ENCODE measurements at regions not wholly inside any gene's neighbourhood (a gene's known extent, or its start where the extent isn't known, plus 50 kb on each side); places are given as distances from the start of the nearest gene placed in this dataset.

DNA sequence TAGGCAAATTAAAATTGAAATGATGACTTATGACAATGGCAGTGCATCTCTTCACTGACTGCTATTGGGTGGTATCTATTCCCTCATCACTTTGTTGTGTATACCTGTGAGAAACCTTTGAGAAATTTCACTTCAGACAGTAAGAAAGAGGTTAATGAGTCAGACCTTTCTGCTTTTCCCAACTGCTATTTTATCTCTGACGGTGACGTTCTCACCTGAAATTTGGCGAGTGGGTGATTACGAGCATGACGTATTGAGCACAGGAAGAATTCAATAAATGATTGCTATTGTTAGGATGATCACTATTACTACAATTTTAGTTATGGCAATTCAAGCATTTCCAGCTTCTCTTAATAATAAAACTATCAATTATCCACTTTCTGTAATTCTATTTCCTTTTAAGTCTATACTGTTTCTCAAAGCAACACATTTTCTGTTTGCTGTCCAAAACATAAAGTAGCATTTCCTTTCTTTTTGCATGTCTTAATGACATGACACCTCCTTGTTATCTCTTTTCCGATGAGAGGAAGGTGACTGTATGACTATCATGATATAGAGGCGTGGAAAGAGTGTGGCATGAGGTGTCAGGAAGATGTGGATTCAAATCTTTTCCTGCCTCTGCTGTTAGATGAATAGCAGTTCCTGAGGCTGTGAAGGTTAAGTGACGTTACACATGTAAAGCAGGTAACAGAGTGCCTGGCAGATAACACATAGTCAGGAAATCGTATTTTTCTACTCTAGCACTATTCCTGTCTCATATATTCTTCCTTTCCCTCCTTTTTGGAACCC, 504.9 kb upstream of the SEMA6D start:
- Histone ChIP-seq H3K4me3 (ENCODE audit: low read length) (no peak overlapping the region), H3K27me3 (ENCODE audit: control insufficient read depth, insufficient read depth, low read length, poor library complexity, severe bottlenecking) (no peaks in the 10 kb centered on the region), H3K36me3 (ENCODE audit: control insufficient read depth, insufficient read depth, low read length) (no peaks in the 10 kb centered on the region), H3K27ac (ENCODE audit: low read depth, low read length) (no peak overlapping the region), H3K9ac (ENCODE audit: extremely low read depth, low read length, poor library complexity, severe bottlenecking) (no peak overlapping the region), H3K9me3 (ENCODE audit: control insufficient read depth, low read length) (no peaks in the 10 kb centered on the region), H3K4me1 (ENCODE audit: control insufficient read depth, insufficient read depth, low read length) (peaks cover 2% of the 10 kb centered on the region)
- no peak overlapping the region for H3K27ac Mint-ChIP-seq
- no peak for DNase-seq
- H3K27me3 Mint-ChIP-seq (ENCODE audit: insufficient read depth), result no peaks in the 10 kb centered on the region
- TF ChIP-seq, protein P1, sequence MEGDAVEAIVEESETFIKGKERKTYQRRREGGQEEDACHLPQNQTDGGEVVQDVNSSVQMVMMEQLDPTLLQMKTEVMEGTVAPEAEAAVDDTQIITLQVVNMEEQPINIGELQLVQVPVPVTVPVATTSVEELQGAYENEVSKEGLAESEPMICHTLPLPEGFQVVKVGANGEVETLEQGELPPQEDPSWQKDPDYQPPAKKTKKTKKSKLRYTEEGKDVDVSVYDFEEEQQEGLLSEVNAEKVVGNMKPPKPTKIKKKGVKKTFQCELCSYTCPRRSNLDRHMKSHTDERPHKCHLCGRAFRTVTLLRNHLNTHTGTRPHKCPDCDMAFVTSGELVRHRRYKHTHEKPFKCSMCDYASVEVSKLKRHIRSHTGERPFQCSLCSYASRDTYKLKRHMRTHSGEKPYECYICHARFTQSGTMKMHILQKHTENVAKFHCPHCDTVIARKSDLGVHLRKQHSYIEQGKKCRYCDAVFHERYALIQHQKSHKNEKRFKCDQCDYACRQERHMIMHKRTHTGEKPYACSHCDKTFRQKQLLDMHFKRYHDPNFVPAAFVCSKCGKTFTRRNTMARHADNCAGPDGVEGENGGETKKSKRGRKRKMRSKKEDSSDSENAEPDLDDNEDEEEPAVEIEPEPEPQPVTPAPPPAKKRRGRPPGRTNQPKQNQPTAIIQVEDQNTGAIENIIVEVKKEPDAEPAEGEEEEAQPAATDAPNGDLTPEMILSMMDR (conservative IDR thresholded peaks at IDR 0.05), result no peak
- H3K9me3 Mint-ChIP-seq, result peaks cover 2% of the 10 kb centered on the region
- H3K4me1 Mint-ChIP-seq, result peaks cover 19% of the 10 kb centered on the region
- no peaks in the 10 kb centered on the region for H3K36me3 Mint-ChIP-seq (ENCODE audit: low read depth)
- 81 to 90% methylated on average over 5 to 9 of the region's 9 CpGs for WGBS, 2 experiments (ENCODE audit: insufficient coverage in 1 of 2, insufficient read length in 1 of 2)
- no peak overlapping the region for H3K4me3 Mint-ChIP-seq

DNA sequence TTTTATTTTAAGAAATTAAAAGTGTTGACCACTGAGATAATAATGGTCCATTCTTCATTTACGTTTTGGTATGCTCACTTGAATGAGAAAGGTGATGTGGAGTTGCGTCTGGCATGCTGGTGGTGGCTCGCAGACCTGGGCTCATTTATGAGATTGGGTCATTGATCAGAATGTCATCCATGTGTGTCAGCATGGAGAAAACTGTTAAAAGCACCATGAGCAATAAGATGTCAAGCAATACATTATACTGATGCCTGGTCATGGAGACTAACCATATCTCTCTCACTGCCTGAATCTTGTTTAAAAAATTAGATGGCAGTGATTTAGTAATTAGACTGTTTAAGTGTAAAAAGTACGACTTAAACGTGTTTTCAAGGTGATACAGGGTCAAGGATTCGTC, 503.4 kb upstream of the SEMA6D start:
- DNase-seq, result no peak
- 83 to 88% methylated on average over 1 to 6 of the region's 6 CpGs for WGBS, 2 experiments (ENCODE audit: insufficient coverage in 1 of 2, insufficient read length in 1 of 2)

DNA sequence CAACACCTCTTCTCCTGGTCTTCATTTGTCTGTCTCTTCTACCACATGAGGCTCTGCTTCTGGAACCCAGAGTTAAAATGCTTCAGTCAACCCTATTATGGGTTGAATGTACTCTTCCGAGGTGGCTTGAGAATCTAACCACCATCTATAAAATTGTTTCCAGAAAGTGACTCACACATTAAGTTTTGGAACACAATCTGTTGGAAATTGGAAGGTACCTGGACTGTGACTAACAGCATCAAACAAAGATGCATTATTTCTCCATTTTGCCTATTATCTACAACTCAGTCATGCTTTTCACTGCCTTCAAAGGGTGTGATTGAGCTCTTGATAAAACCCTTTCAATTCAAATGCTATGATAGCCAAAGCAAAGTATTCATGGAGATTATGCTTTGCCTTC, 499.0 kb upstream of the SEMA6D start:
- Histone ChIP-seq H3K36me3 (ENCODE audit: control insufficient read depth, insufficient read depth, low read length) (no peaks in the 10 kb centered on the region), H3K27ac (ENCODE audit: low read depth, low read length) (no peak overlapping the region), H3K9me3 (ENCODE audit: control insufficient read depth, low read length) (no peaks in the 10 kb centered on the region), H3K27me3 (ENCODE audit: control insufficient read depth, insufficient read depth, low read length, poor library complexity, severe bottlenecking) (no peaks in the 10 kb centered on the region), H3K4me3 (ENCODE audit: low read length) (no peak overlapping the region), H3K9ac (ENCODE audit: extremely low read depth, low read length, poor library complexity, severe bottlenecking) (no peak overlapping the region), H3K4me1 (ENCODE audit: control insufficient read depth, insufficient read depth, low read length) (peaks cover 6% of the 10 kb centered on the region)
- Mint-ChIP-seq H3K4me1 (peaks cover 44% of the 10 kb centered on the region), H3K4me3 (no peak overlapping the region), H3K36me3 (ENCODE audit: low read depth) (no peaks in the 10 kb centered on the region), H3K9me3 (peaks cover 2% of the 10 kb centered on the region), H3K27ac (no peak overlapping the region), H3K27me3 (ENCODE audit: insufficient read depth) (no peaks in the 10 kb centered on the region)
- 67% methylated on average over 1 of the region's 1 CpG; no CpG with 5 or more reads in 1 of the 2 experiments for WGBS, 2 experiments (ENCODE audit: insufficient coverage in 1 of 2, insufficient read length in 1 of 2)
- no peak for DNase-seq
- TF ChIP-seq, protein P1 (conservative IDR thresholded peaks at IDR 0.05), result no peak

More for the DNA sequence above, 503.4 kb upstream of the SEMA6D start:
- no peaks in the 10 kb centered on the region for H3K27me3 Mint-ChIP-seq (ENCODE audit: insufficient read depth)
- H3K27me3 ChIP-seq (ENCODE audit: control insufficient read depth, insufficient read depth, low read length, poor library complexity, severe bottlenecking), result no peaks in the 10 kb centered on the region
- H3K9me3 Mint-ChIP-seq, result peaks cover 2% of the 10 kb centered on the region
- no peaks in the 10 kb centered on the region for H3K36me3 ChIP-seq (ENCODE audit: control insufficient read depth, insufficient read depth, low read length)
- TF ChIP-seq, protein P1 (conservative IDR thresholded peaks at IDR 0.05), result no peak
- no peak overlapping the region for H3K9ac ChIP-seq (ENCODE audit: extremely low read depth, low read length, poor library complexity, severe bottlenecking)
- H3K27ac ChIP-seq (ENCODE audit: low read depth, low read length), result no peak overlapping the region
- no peak overlapping the region for H3K4me3 ChIP-seq (ENCODE audit: low read length)
- H3K4me1 ChIP-seq (ENCODE audit: control insufficient read depth, insufficient read depth, low read length), result peaks cover 5% of the 10 kb centered on the region
- H3K4me1 Mint-ChIP-seq, result peaks cover 31% of the 10 kb centered on the region
- no peaks in the 10 kb centered on the region for H3K36me3 Mint-ChIP-seq (ENCODE audit: low read depth)
- no peak overlapping the region for H3K4me3 Mint-ChIP-seq
- no peaks in the 10 kb centered on the region for H3K9me3 ChIP-seq (ENCODE audit: control insufficient read depth, low read length)
- no peak overlapping the region for H3K27ac Mint-ChIP-seq
